ENCODE measurements at regions not wholly inside any gene's neighbourhood (a gene's known extent, or its start where the extent isn't known, plus 50 kb on each side); places are given as distances from the start of the nearest gene placed in this dataset.

GRCh38 chr7:156195276-156195675, 383.0 kb upstream of the SHH start:
- TF ChIP-seq JUND (IDR thresholded peaks at IDR 0.05; ENCODE audit: low read depth) = no peak
- no peak for DNase-seq (ENCODE audit: low read depth in 1 of 2, low spot score in 1 of 2)
- in situ Hi-C loops (cut with HindIII; ENCODE audit: low pct_unique_long_range_greater_than_20kb, low sequenced_read_pairs) = no loop called here

- TF ChIP-seq JUND (IDR thresholded peaks at IDR 0.05; ENCODE audit: low read depth) = no peak
- in situ Hi-C loops (cut with HindIII; ENCODE audit: low pct_unique_long_range_greater_than_20kb, low sequenced_read_pairs) = no loop called here
- DNase-seq (ENCODE audit: low read depth in 1 of 2, low spot score in 1 of 2) = no peak
Measured at GRCh38 chr7:156194813-156195212, 382.6 kb upstream of the SHH start.

GRCh38 chr7:156192921-156193320, 380.7 kb upstream of the SHH start:
- in situ Hi-C loops (cut with HindIII; ENCODE audit: low pct_unique_long_range_greater_than_20kb, low sequenced_read_pairs) = no loop called here
- no peak for TF ChIP-seq JUND (IDR thresholded peaks at IDR 0.05; ENCODE audit: low read depth)
- no peak for DNase-seq (ENCODE audit: low read depth in 1 of 2, low spot score in 1 of 2)

GRCh38 chr7:156191090-156191489, 378.8 kb upstream of the SHH start:
- TF ChIP-seq JUND (IDR thresholded peaks at IDR 0.05; ENCODE audit: low read depth) = no peak
- DNase-seq (ENCODE audit: low read depth in 1 of 2, low spot score in 1 of 2) = no peak
- in situ Hi-C loops (cut with HindIII; ENCODE audit: low pct_unique_long_range_greater_than_20kb, low sequenced_read_pairs) = no loop called here

GRCh38 chr7:156185076-156185475, 372.8 kb upstream of the SHH start:
- TF ChIP-seq JUND (IDR thresholded peaks at IDR 0.05; ENCODE audit: low read depth) = no peak
- in situ Hi-C loops (cut with HindIII; ENCODE audit: low pct_unique_long_range_greater_than_20kb, low sequenced_read_pairs) = no loop called here
- DNase-seq (ENCODE audit: low read depth in 1 of 2, low spot score in 1 of 2) = no peak

- in situ Hi-C loops (cut with HindIII; ENCODE audit: low pct_unique_long_range_greater_than_20kb, low sequenced_read_pairs) = no loop called here
- no peak for TF ChIP-seq JUND (IDR thresholded peaks at IDR 0.05; ENCODE audit: low read depth)
- no peak for DNase-seq (ENCODE audit: low read depth in 1 of 2, low spot score in 1 of 2)
Measured at GRCh38 chr7:156184164-156184563, 371.9 kb upstream of the SHH start.

GRCh38 chr7:156180451-156181229, 368.4 kb upstream of the SHH start:
- in situ Hi-C loops (cut with HindIII; ENCODE audit: low pct_unique_long_range_greater_than_20kb, low sequenced_read_pairs) = no loop called here
- no peak for TF ChIP-seq JUND (IDR thresholded peaks at IDR 0.05; ENCODE audit: low read depth)
- DNase-seq (ENCODE audit: low read depth in 1 of 2, low spot score in 1 of 2) = no peak

GRCh38 chr7:156179872-156180390, 367.7 kb upstream of the SHH start:
- DNase-seq (ENCODE audit: low read depth in 1 of 2, low spot score in 1 of 2) = no peak
- no peak for TF ChIP-seq JUND (IDR thresholded peaks at IDR 0.05; ENCODE audit: low read depth)
- in situ Hi-C loops (cut with HindIII; ENCODE audit: low pct_unique_long_range_greater_than_20kb, low sequenced_read_pairs) = no loop called here

- in situ Hi-C loops (cut with HindIII; ENCODE audit: low pct_unique_long_range_greater_than_20kb, low sequenced_read_pairs) = no loop called here
- TF ChIP-seq JUND (IDR thresholded peaks at IDR 0.05; ENCODE audit: low read depth) = no peak
- no peak for DNase-seq (ENCODE audit: low read depth in 1 of 2, low spot score in 1 of 2)
Measured at GRCh38 chr7:156178857-156179256, 366.6 kb upstream of the SHH start.

GRCh38 chr7:156178214-156178613, 366.0 kb upstream of the SHH start:
- TF ChIP-seq JUND (IDR thresholded peaks at IDR 0.05; ENCODE audit: low read depth) = no peak
- in situ Hi-C loops (cut with HindIII; ENCODE audit: low pct_unique_long_range_greater_than_20kb, low sequenced_read_pairs) = no loop called here
- no peak for DNase-seq (ENCODE audit: low read depth in 1 of 2, low spot score in 1 of 2)

- in situ Hi-C loops (cut with HindIII; ENCODE audit: low pct_unique_long_range_greater_than_20kb, low sequenced_read_pairs) = no loop called here
- no peak for TF ChIP-seq JUND (IDR thresholded peaks at IDR 0.05; ENCODE audit: low read depth)
- no peak for DNase-seq (ENCODE audit: low read depth in 1 of 2, low spot score in 1 of 2)
Measured at GRCh38 chr7:156177422-156178055, 365.3 kb upstream of the SHH start.

- TF ChIP-seq JUND (IDR thresholded peaks at IDR 0.05; ENCODE audit: low read depth) = no peak
- no peak for DNase-seq (ENCODE audit: low read depth in 1 of 2, low spot score in 1 of 2)
- in situ Hi-C loops (cut with HindIII; ENCODE audit: low pct_unique_long_range_greater_than_20kb, low sequenced_read_pairs) = no loop called here
Measured at GRCh38 chr7:156176039-156176438, 363.8 kb upstream of the SHH start.

- in situ Hi-C loops (cut with HindIII; ENCODE audit: low pct_unique_long_range_greater_than_20kb, low sequenced_read_pairs) = no loop called here
- TF ChIP-seq JUND (IDR thresholded peaks at IDR 0.05; ENCODE audit: low read depth) = no peak
Measured at GRCh38 chr7:156175003-156175402, 362.7 kb upstream of the SHH start.

More at GRCh38 chr7:156175003-156175402, 362.7 kb upstream of the SHH start:
- no peak for DNase-seq (ENCODE audit: low read depth in 1 of 2, low spot score in 1 of 2)
